ENCODE measurements at regions not wholly inside any gene's neighbourhood (a gene's known extent, or its start where the extent isn't known, plus 50 kb on each side); places are given as distances from the start of the nearest gene placed in this dataset.

DNA sequence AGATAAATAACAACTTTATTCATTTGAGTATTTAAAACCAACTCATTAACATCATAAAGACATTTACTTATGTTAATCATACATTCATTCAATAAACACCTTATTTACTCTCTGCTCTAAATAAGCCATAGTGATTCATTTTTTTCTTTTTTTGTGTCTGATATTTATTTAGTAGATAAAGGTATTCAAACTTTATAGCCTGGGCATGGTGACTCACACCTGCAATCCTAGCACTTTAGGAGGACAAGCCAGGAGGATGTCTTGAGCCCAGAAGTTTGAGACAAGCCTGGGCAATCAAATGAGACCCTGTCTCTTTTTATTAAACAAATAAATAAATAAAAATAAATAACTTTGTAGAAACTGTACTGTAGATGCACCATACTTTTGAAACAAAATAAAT lies 771.3 kb upstream of the PCDH7 start:
- Histone ChIP-seq H3K9me2 (ENCODE audit: insufficient read depth, low read length) (no peaks in the 10 kb centered on the region), H2AFZ (ENCODE audit: low read length) (no peak overlapping the region), H3K79me2 (ENCODE audit: insufficient read depth, low read depth, low read length) (no peaks in the 10 kb centered on the region), H4K20me1 (ENCODE audit: insufficient read depth, low read length) (no peaks in the 10 kb centered on the region), H3K36me3 (ENCODE audit: insufficient read depth, low read length) (no peaks in the 10 kb centered on the region), H3K4me1 (ENCODE audit: insufficient read depth, low read length, poor library complexity, severe bottlenecking) (no peaks in the 10 kb centered on the region), H3K9me3 (ENCODE audit: low read length) (no peaks in the 10 kb centered on the region), H3K4me3 (ENCODE audit: low read depth, low read length, poor library complexity, severe bottlenecking) (no peak overlapping the region), H3K27ac (ENCODE audit: low read depth, low read length, poor library complexity, severe bottlenecking) (no peak overlapping the region), H3K4me2 (ENCODE audit: low read length) (no peak overlapping the region)
- CTCF ChIA-PET (ENCODE audit: unreplicated experiment) = no interaction called here
- POLR2A ChIA-PET = no interaction called here
- BruUV-seq (replicated peaks) = no TSS peak
- DNase-seq (ENCODE audit: low spot score) = no peak
- no peak for TF ChIP-seq EZH2phosphoT487 (IDR thresholded peaks at IDR 0.05; ENCODE audit: borderline replicate concordance, low read depth, low read length)
- TF ChIP-seq, protein P1, sequence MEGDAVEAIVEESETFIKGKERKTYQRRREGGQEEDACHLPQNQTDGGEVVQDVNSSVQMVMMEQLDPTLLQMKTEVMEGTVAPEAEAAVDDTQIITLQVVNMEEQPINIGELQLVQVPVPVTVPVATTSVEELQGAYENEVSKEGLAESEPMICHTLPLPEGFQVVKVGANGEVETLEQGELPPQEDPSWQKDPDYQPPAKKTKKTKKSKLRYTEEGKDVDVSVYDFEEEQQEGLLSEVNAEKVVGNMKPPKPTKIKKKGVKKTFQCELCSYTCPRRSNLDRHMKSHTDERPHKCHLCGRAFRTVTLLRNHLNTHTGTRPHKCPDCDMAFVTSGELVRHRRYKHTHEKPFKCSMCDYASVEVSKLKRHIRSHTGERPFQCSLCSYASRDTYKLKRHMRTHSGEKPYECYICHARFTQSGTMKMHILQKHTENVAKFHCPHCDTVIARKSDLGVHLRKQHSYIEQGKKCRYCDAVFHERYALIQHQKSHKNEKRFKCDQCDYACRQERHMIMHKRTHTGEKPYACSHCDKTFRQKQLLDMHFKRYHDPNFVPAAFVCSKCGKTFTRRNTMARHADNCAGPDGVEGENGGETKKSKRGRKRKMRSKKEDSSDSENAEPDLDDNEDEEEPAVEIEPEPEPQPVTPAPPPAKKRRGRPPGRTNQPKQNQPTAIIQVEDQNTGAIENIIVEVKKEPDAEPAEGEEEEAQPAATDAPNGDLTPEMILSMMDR (conservative IDR thresholded peaks at IDR 0.05; ENCODE audit: low read length) = no peak
- intact Hi-C loops (cut with micrococcal nuclease; ENCODE audit: unreplicated experiment) = no loop called here

DNA sequence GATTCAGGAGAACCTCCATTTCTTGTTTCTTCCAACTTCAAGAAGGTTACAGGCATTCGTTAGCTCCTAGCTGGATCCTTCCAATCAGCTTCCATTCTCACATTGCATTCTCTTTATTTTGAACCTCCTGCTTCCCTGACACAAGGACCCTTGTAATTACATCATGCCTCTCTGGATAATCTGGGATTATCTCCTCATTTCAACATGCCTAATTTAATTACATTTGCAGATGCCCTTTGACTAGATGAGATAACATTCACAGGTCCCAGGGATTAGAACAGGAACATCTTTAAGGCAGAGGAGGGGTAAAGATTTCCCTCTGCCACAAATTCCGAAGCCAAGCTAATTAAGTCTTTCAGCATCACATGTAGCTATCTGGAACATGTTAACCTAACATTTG lies 753.8 kb upstream of the PCDH7 start:
- TF ChIP-seq, protein P1 (conservative IDR thresholded peaks at IDR 0.05; ENCODE audit: low read length) = no peak
- TF ChIP-seq EZH2phosphoT487 (IDR thresholded peaks at IDR 0.05; ENCODE audit: borderline replicate concordance, low read depth, low read length) = no peak
- Histone ChIP-seq H3K4me2 (ENCODE audit: low read length) (no peak overlapping the region), H3K4me3 (ENCODE audit: low read depth, low read length, poor library complexity, severe bottlenecking) (no peak overlapping the region), H3K4me1 (ENCODE audit: insufficient read depth, low read length, poor library complexity, severe bottlenecking) (no peaks in the 10 kb centered on the region), H3K79me2 (ENCODE audit: insufficient read depth, low read depth, low read length) (no peaks in the 10 kb centered on the region), H3K36me3 (ENCODE audit: insufficient read depth, low read length) (no peaks in the 10 kb centered on the region), H3K9me3 (ENCODE audit: low read length) (no peaks in the 10 kb centered on the region), H2AFZ (ENCODE audit: low read length) (no peak overlapping the region), H4K20me1 (ENCODE audit: insufficient read depth, low read length) (no peaks in the 10 kb centered on the region), H3K27ac (ENCODE audit: low read depth, low read length, poor library complexity, severe bottlenecking) (no peak overlapping the region), H3K9me2 (ENCODE audit: insufficient read depth, low read length) (no peaks in the 10 kb centered on the region)
- CTCF ChIA-PET (ENCODE audit: unreplicated experiment) = no interaction called here
- intact Hi-C loops (cut with micrococcal nuclease; ENCODE audit: unreplicated experiment) = no loop called here
- DNase-seq (ENCODE audit: low spot score) = no peak
- no TSS peak for BruUV-seq (replicated peaks)
- POLR2A ChIA-PET = no interaction called here

DNA sequence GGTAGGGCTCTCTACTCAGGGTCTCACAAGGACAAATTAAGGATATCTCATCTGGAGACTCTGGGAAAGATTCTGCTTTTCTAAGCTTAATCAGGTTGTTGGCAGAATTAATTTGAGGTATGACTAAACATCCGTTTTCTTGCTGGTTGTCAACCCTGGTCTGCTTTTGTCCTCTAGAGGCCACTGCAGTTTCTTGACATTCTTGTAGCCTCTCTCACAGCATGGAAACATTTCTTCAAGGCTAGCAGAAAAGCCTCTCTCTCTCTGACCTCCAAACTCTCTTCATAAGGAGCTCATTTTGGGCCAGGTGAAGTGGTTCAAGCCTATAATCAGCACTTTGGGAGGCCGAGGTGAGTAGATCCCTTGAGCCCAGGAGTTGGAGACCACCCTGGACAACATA lies 749.5 kb upstream of the PCDH7 start:
- TF ChIP-seq, protein P1 (conservative IDR thresholded peaks at IDR 0.05; ENCODE audit: low read length) = no peak
- TF ChIP-seq EZH2phosphoT487 (IDR thresholded peaks at IDR 0.05; ENCODE audit: borderline replicate concordance, low read depth, low read length) = no peak
- Histone ChIP-seq H3K4me1 (ENCODE audit: insufficient read depth, low read length, poor library complexity, severe bottlenecking) (no peaks in the 10 kb centered on the region), H3K79me2 (ENCODE audit: insufficient read depth, low read depth, low read length) (no peaks in the 10 kb centered on the region), H2AFZ (ENCODE audit: low read length) (no peak overlapping the region), H3K27ac (ENCODE audit: low read depth, low read length, poor library complexity, severe bottlenecking) (no peak overlapping the region), H3K36me3 (ENCODE audit: insufficient read depth, low read length) (no peaks in the 10 kb centered on the region), H3K9me3 (ENCODE audit: low read length) (no peaks in the 10 kb centered on the region), H3K4me2 (ENCODE audit: low read length) (no peak overlapping the region), H3K9me2 (ENCODE audit: insufficient read depth, low read length) (no peaks in the 10 kb centered on the region), H3K4me3 (ENCODE audit: low read depth, low read length, poor library complexity, severe bottlenecking) (no peak overlapping the region), H4K20me1 (ENCODE audit: insufficient read depth, low read length) (no peaks in the 10 kb centered on the region)
- POLR2A ChIA-PET = interaction anchor here (0.6 kb wide), 1 partner anchor 380 kb away, joined by 3 read pairs; no protein-coding TSS in a partner anchor
- BruUV-seq (replicated peaks) = no TSS peak
- CTCF ChIA-PET (ENCODE audit: unreplicated experiment) = no interaction called here
- no peak for DNase-seq (ENCODE audit: low spot score)
- intact Hi-C loops (cut with micrococcal nuclease; ENCODE audit: unreplicated experiment) = no loop called here
